GM12878 (cell line): ENCODE measurements at regions not wholly inside any gene's neighbourhood (a gene's known extent, or its start where the extent isn't known, plus 50 kb on each side); places are given as distances from the start of the nearest gene placed in this dataset.

Experiments
- ATAC-seq: fragments of 200-7000 bp; cut with Tn5 transposase; 3 replicates; pipeline ENCODE4 v1.9.1; 2020; ENCODE audit warnings: mild to moderate bottlenecking, moderate library complexity
- BruUV-seq: library from RNA; stranded (reverse); fragments of 400-500 nt; replicated peaks from 2 replicates; lab custom pipeline; 2021; lab: Mats Ljungman, UMichigan
- CTCF ChIA-PET: fragments of 300-600 bp; sonication (Branson Sonifier 250); formaldehyde crosslinking; extraction: SDS; loops from one replicate; lab custom pipeline; 2021; ENCODE audit warnings: inconsistent platforms; lab: Yijun Ruan, JAX
- POLR2A ChIA-PET: fragments of 350-600 bp; formaldehyde crosslinking; extraction: SDS; loops from one replicate; lab custom pipeline; 2021; ENCODE audit warnings: inconsistent platforms; lab: Charles Lee
- RAD21 ChIA-PET: fragments of 300-600 bp; sonication (Branson Sonifier 250); formaldehyde crosslinking; loops from one replicate; lab custom pipeline; 2023; ENCODE audit warnings: antibody characterized with exemption; ENCODE audit not compliant: unreplicated experiment; lab: Charles Lee
- SMC1A ChIA-PET: fragments of 300-600 bp; sonication (Branson Sonifier 250); formaldehyde crosslinking; loops from one replicate; lab custom pipeline; 2023; ENCODE audit not compliant: unreplicated experiment, uncharacterized antibody; lab: Charles Lee
- DNase-seq: peaks from one replicate; pipeline ENCODE4 v3.0.0-alpha.2; 2011; ENCODE audit warnings: low read depth, low spot score
- FAIRE-seq: peaks from 3 replicates; lab custom pipeline; 2011; peaks lifted over from hg19 to GRCh38; lab: Jason Lieb, UNC
- H2AFZ ChIP-seq: 2 replicates; pipeline ENCODE4 v1.6.0; 2011; ENCODE audit warnings: low read depth, low read length, control low read depth; ENCODE audit not compliant: control insufficient read depth
- H3K27ac ChIP-seq: 2 replicates; pipeline ENCODE4 v1.5.1; 2011; ENCODE audit warnings: control low read depth; ENCODE audit not compliant: control insufficient read depth, insufficient read depth
- H3K27me3 ChIP-seq, 2 experiments: replicated peaks in 1 of 2; 2 replicates each; pipeline versions ENCODE4 v1.6.0 to v1.6.1; 2011; ENCODE audit warnings: low read length in 1 of 2; ENCODE audit not compliant: control insufficient read depth in 2 of 2, insufficient read depth in 2 of 2
- H3K36me3 ChIP-seq, 2 experiments: 2 replicates each; pipeline ENCODE4 v1.5.1; 2011; ENCODE audit warnings: low read length in 1 of 2; ENCODE audit not compliant: control insufficient read depth in 2 of 2, insufficient read depth in 2 of 2
- H3K4me1 ChIP-seq: 2 replicates; pipeline ENCODE4 v1.6.1; 2011; ENCODE audit warnings: mild to moderate bottlenecking, low read length, moderate library complexity, mixed read lengths; ENCODE audit not compliant: control insufficient read depth, insufficient read depth
- H3K4me2 ChIP-seq: 2 replicates; pipeline ENCODE4 v1.6.0; 2011; ENCODE audit warnings: control low read depth; ENCODE audit not compliant: control insufficient read depth, insufficient read depth
- H3K4me3 ChIP-seq: fragments of 200-600 bp; sonication (generic); 2 replicates; pipeline ENCODE4 v1.5.1; 2016
- H3K79me2 ChIP-seq: 2 replicates; pipeline ENCODE4 v1.6.0; 2011; ENCODE audit warnings: low read length; ENCODE audit not compliant: control insufficient read depth, insufficient read depth
- H3K9ac ChIP-seq: 2 replicates; pipeline ENCODE4 v1.8.0; 2011; ENCODE audit warnings: low read length, control low read depth, mixed read lengths; ENCODE audit not compliant: control insufficient read depth, insufficient read depth
- H3K9me3 ChIP-seq: replicated peaks from 3 replicates; pipeline ENCODE4 v1.5.1; 2011; ENCODE audit warnings: mild to moderate bottlenecking, low read length; ENCODE audit not compliant: control insufficient read depth, insufficient read depth
- H4K20me1 ChIP-seq: 2 replicates; pipeline ENCODE4 v1.6.0; 2011; ENCODE audit not compliant: control insufficient read depth, insufficient read depth
- BCL3 ChIP-seq: IDR thresholded peaks from 2 replicates; pipeline ENCODE4 v1.6.1; 2011; ENCODE audit warnings: borderline replicate concordance, low read depth, mild to moderate bottlenecking, moderate library complexity, low read length; ENCODE audit not compliant: insufficient read depth, poor library complexity, severe bottlenecking
- CEBPZ ChIP-seq: fragments of 150-350 bp; IDR thresholded peaks from 2 replicates; pipeline ENCODE4 v1.6.1; 2016; ENCODE audit warnings: low read depth, low read length
- CHD2 ChIP-seq: IDR thresholded peaks from 2 replicates; pipeline ENCODE4 v1.6.1; 2011; ENCODE audit warnings: low read depth, low read length, improper control_type of control experiment, borderline replicate concordance
- ETV6 ChIP-seq, 2 experiments: fragments of 450-650 bp in 1 of 2; IDR thresholded peaks in 1 of 2; conservative IDR thresholded peaks in 1 of 2; 2 replicates each; pipeline ENCODE4 v1.6.1; 2014; ENCODE audit warnings: antibody characterized with exemption in 1 of 2, borderline replicate concordance in 1 of 2, low read depth in 1 of 2, mild to moderate bottlenecking in 1 of 2, moderate library complexity in 1 of 2
- FOXM1 ChIP-seq: IDR thresholded peaks from 2 replicates; pipeline ENCODE4 v1.6.1; 2012; ENCODE audit warnings: low read depth, mild to moderate bottlenecking, inconsistent platforms, low read length, moderate library complexity
- MLLT1 ChIP-seq: fragments of 450-650 bp; IDR thresholded peaks from 2 replicates; pipeline ENCODE4 v1.6.1; 2016; ENCODE audit warnings: mild to moderate bottlenecking
- MTA2 ChIP-seq: fragments of 450-650 bp; IDR thresholded peaks from 2 replicates; pipeline ENCODE4 v1.6.1; 2016; ENCODE audit warnings: low read depth, mild to moderate bottlenecking, moderate library complexity
- NFIC ChIP-seq: IDR thresholded peaks from 2 replicates; pipeline ENCODE4 v1.6.1; 2012; ENCODE audit warnings: low read depth, mild to moderate bottlenecking, inconsistent platforms, low read length, moderate library complexity
- NFXL1 ChIP-seq: fragments of 450-650 bp; IDR thresholded peaks from 2 replicates; pipeline ENCODE4 v1.6.1; 2017; ENCODE audit warnings: antibody characterized with exemption, mild to moderate bottlenecking, borderline replicate concordance
- RB1 ChIP-seq: fragments of 450-650 bp; formaldehyde crosslinking; IDR thresholded peaks from 2 replicates; pipeline ENCODE4 v1.6.1; 2017; ENCODE audit warnings: mild to moderate bottlenecking, borderline replicate concordance
- RBBP5 ChIP-seq: fragments of 200-600 bp; sonication (generic); conservative IDR thresholded peaks from 2 replicates; pipeline ENCODE4 v1.6.1; 2016
- RCOR1 ChIP-seq: conservative IDR thresholded peaks from 2 replicates; pipeline ENCODE4 v1.6.1; 2012; ENCODE audit warnings: low read depth, low read length, improper control_type of control experiment
- RUNX3 ChIP-seq: IDR thresholded peaks from 2 replicates; pipeline ENCODE4 v1.6.1; 2012; ENCODE audit warnings: low read length, inconsistent platforms
- SRF ChIP-seq, 2 experiments: IDR thresholded peaks; 2 replicates each; pipeline ENCODE4 v1.6.1; 2011; ENCODE audit warnings: low read depth in 2 of 2, low read length in 2 of 2, mild to moderate bottlenecking in 1 of 2, moderate library complexity in 1 of 2
- SUPT20H ChIP-seq: IDR thresholded peaks from 2 replicates; pipeline ENCODE4 v1.6.1; 2011; ENCODE audit warnings: low read depth, mild to moderate bottlenecking, low read length, moderate library complexity, borderline replicate concordance; ENCODE audit not compliant: control insufficient read depth
- TBL1XR1 ChIP-seq: IDR thresholded peaks from 2 replicates; pipeline ENCODE4 v1.6.1; 2012; ENCODE audit warnings: low read depth, low read length, improper control_type of control experiment
- TCF7 ChIP-seq: IDR thresholded peaks from 2 replicates; pipeline ENCODE4 v1.6.1; 2014; ENCODE audit warnings: antibody characterized with exemption, borderline replicate concordance
- YY1 ChIP-seq: IDR thresholded peaks from 2 replicates; pipeline ENCODE4 v1.6.1; 2011; ENCODE audit warnings: low read depth, mild to moderate bottlenecking, low read length
- ZNF24 ChIP-seq: fragments of 450-650 bp; IDR thresholded peaks from 2 replicates; pipeline ENCODE4 v1.6.1; 2017; ENCODE audit warnings: antibody characterized with exemption, mild to moderate bottlenecking
- WGBS: methylation state at CpG from one replicate; pipeline ENCODE4 v1.1.6; 2016; ENCODE audit warnings: low lambda C conversion rate; ENCODE audit not compliant: insufficient replicate concordance, insufficient coverage; ENCODE audit errors: missing lambda C conversion rate; 5-methylcytosine and 5-hydroxymethylcytosine counted together
- in situ Hi-C: fragments of 300-500 bp; cut with MboI; formaldehyde crosslinking; loops from 9 replicates; pipeline ENCODE4 v1.14.3; 2018; ENCODE audit warnings: mixed read lengths
- intact Hi-C: fragments of 100-400 bp; cut with micrococcal nuclease; formaldehyde crosslinking; loops from one replicate; pipeline ENCODE4 v1.14.2; 2022; ENCODE audit not compliant: unreplicated experiment

GRCh38 chr6:139985236-139985815, 610.9 kb upstream of the CITED2 start (continued):
- TF ChIP-seq BCL3: no peak
- TF ChIP-seq NFXL1: no peak
- TF ChIP-seq SRF (IDR thresholded peaks at IDR 0.05; ENCODE audit: low read depth in 2 of 2, low read length in 2 of 2): no peak
- TF ChIP-seq MTA2: no peak
- no peak for TF ChIP-seq RUNX3
- no peak for TF ChIP-seq RBBP5
- no peak for TF ChIP-seq MLLT1
- no peak for TF ChIP-seq ZNF24

GRCh38 chr6:139984317-139984716, 609.9 kb upstream of the CITED2 start:
- Histone ChIP-seq H3K79me2 (no peaks in the 10 kb centered on the region), H3K9me3 (no peaks in the 10 kb centered on the region), H3K27ac (no peak overlapping the region), H2AFZ (no peak overlapping the region), H3K4me1 (no peaks in the 10 kb centered on the region), H3K4me2 (no peak overlapping the region), H3K36me3 (no peaks in the 10 kb centered on the region), H3K27me3 (no peaks in the 10 kb centered on the region), H4K20me1 (no peaks in the 10 kb centered on the region), H3K9ac (no peak overlapping the region), H3K4me3 (no peak overlapping the region)
- RAD21 ChIA-PET: no interaction called here
- WGBS: 46% methylated on average over 6 of the region's 6 CpGs
- no peak for FAIRE-seq
- intact Hi-C loops (no loop called here), in situ Hi-C loops (no loop called here)
- CTCF ChIA-PET: no interaction called here
- no peak for DNase-seq
- no TSS peak for BruUV-seq
- ATAC-seq: no peak
- POLR2A ChIA-PET: no interaction called here
- SMC1A ChIA-PET: no interaction called here
- TF ChIP-seq YY1 (no peak), SUPT20H (no peak), RB1 (no peak), TBL1XR1 (no peak), ETV6 (conservative IDR thresholded peaks at IDR 0.05 in 1 of 2, IDR thresholded peaks at IDR 0.05 in 1 of 2; ENCODE audit: borderline replicate concordance in 1 of 2, low read depth in 1 of 2) (no peak), FOXM1 (no peak), NFIC (no peak), RCOR1 (no peak), CHD2 (no peak), CEBPZ (no peak), TCF7 (no peak)
